Left cardiac atrium (tissue), 4 donors: ENCODE measurements at regions not wholly inside any gene's neighbourhood (a gene's known extent, or its start where the extent isn't known, plus 50 kb on each side); places are given as distances from the start of the nearest gene placed in this dataset.
"Not testable (repeated sequence)": the region's sequence is repeated elsewhere in the genome, so short reads cannot be mapped to it uniquely, and the experiment has no call there.

Experiments
- ATAC-seq, 2 donors: fragments of 200-7000 bp; cut with Tn5 transposase; one replicate each; pipeline ENCODE4 v1.9.1; 2020; ENCODE audit warnings: mild to moderate bottlenecking in 2 of 2, moderate library complexity in 2 of 2
- DNase-seq: peaks from one replicate; pipeline ENCODE4 v3.0.0-alpha.2; 2020
- intact Hi-C, 2 donors: fragments of 100-400 bp; cut with DNase I; formaldehyde crosslinking; loops; one replicate each; pipeline versions ENCODE4 v1.14.1 to v1.15.1; 2022 to 2023
- donor health status: DM: no; HTN: yes; CAD: no.
- donor health status: DM: no; HTN: yes; CAD: no; lungs with severe emphysema.
- donor health status: DM: yes; HTN: yes; CAD: no.
- donor health status: Dilated cardiomyopathy.

DNA sequence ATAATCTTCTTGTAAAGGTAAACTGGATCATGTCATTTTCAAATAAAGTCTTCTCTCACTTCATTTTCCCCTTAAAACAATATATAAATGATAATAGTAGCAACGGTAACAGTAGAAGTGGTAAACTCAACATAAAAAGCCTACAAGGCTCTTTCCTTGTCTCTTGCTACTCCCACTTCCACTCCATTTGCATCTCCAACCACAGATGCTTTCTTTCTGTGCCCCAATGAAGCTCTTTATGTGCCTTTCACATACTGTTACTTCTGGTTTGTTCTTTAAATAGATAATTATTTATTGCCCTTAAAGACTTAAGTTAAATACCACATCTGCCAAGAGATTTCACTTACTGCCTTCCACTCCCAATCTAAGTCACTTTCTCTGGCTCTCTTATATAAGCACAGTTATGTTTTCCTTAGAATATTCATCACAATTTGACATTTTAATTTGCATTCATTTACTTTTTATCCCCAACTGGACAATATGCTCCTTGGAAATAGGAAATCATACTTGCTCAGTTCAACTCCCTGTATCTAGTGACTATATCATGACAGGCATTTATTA, 149.9 kb downstream of the CRPPA start:
- no peak for ATAC-seq
- DNase-seq = no peak
- intact Hi-C loops = no loop called here

DNA sequence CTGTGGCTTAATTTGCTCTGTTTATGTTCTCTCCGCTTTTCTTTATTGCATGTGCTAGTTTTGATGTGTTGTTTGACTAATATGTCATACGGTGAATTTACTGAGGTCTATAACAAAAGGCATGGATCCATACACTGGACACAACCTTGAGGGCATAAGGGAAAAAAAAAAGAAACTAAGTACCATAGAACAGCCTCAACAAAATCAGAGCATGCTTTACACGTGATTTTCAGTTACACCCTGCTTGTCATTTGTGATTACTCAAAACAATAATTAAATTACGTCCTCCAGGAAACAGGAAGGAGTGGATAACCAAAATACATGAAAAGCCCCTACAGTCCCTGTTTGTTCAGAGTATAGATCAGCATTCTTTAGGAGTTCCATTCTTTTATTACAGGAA, 150.5 kb downstream of the CRPPA start:
- no peak for ATAC-seq
- intact Hi-C loops = no loop called here
- DNase-seq = no peak

GRCh38 chr7:16268821-16269768, 152.2 kb downstream of the CRPPA start:
- DNase-seq (no peak), ATAC-seq (peak; percentile 50 to 93)
- intact Hi-C loops = no loop called here

GRCh38 chr7:16267953-16268820, 153.2 kb downstream of the CRPPA start:
- no peak for DNase-seq
- ATAC-seq = no peak
- intact Hi-C loops = no loop called here

- intact Hi-C loops = no loop called here
- ATAC-seq (no peak), DNase-seq (no peak)
Observed at GRCh38 chr7:16266877-16267276, 154.5 kb downstream of the CRPPA start.

GRCh38 chr7:16266470-16266869, 154.9 kb downstream of the CRPPA start:
- intact Hi-C loops, DNase-seq, ATAC-seq: not testable (repeated sequence)

GRCh38 chr7:16265863-16266458, 155.4 kb downstream of the CRPPA start:
- intact Hi-C loops = no loop called here
- ATAC-seq (no peak), DNase-seq (no peak)

GRCh38 chr7:16264823-16265804, 156.2 kb downstream of the CRPPA start:
- DNase-seq (no peak), ATAC-seq (no peak)
- intact Hi-C loops = no loop called here

GRCh38 chr7:16264036-16264819, 157.1 kb downstream of the CRPPA start:
- DNase-seq = no peak
- no peak for ATAC-seq
- intact Hi-C loops = no loop called here

GRCh38 chr7:16263377-16263776, 158.0 kb downstream of the CRPPA start:
- intact Hi-C loops, DNase-seq, ATAC-seq: not testable (repeated sequence)

GRCh38 chr7:16261654-16262053, 159.7 kb downstream of the CRPPA start:
- intact Hi-C loops = no loop called here

GRCh38 chr7:16261100-16261499, 160.2 kb downstream of the CRPPA start:
- DNase-seq (no peak), ATAC-seq (no peak)
- intact Hi-C loops = no loop called here

More at GRCh38 chr7:16261654-16262053, 159.7 kb downstream of the CRPPA start:
- no peak for ATAC-seq
- DNase-seq = no peak

GRCh38 chr7:16260236-16260728, 161.1 kb downstream of the CRPPA start:
- intact Hi-C loops = no loop called here
- DNase-seq (no peak), ATAC-seq (no peak)

GRCh38 chr7:16256419-16256818, 164.9 kb downstream of the CRPPA start:
- DNase-seq, intact Hi-C loops, ATAC-seq: not testable (repeated sequence)

- intact Hi-C loops, ATAC-seq, DNase-seq: not testable (repeated sequence)
Observed at GRCh38 chr7:16255952-16256351, 165.4 kb downstream of the CRPPA start.

GRCh38 chr7:16250655-16251054, 170.7 kb downstream of the CRPPA start:
- ATAC-seq, DNase-seq, intact Hi-C loops: not testable (repeated sequence)

DNA sequence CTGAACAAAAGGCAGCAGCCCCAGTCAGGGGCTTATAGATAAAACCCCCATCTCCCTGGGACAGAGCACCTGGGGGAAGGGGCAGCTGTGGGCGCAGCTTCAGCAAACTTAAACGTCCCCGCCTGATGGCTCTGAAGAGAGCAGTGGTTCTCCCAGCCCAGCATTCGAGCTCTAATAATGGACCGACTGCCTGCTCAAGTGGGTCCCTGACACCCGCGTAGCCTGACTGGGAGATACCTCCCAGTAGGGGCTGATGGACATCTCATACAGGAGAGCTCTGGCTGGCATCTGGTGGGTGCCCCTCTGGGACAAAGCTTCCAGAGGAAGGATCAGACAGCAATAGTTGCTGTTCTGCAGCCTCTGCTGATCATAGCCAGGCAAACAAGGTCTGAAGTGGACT, 172.1 kb downstream of the CRPPA start:
- ATAC-seq, intact Hi-C loops, DNase-seq: not testable (repeated sequence)
